Muscle of leg (tissue), 3 donors: ENCODE measurements at regions not wholly inside any gene's neighbourhood (a gene's known extent, or its start where the extent isn't known, plus 50 kb on each side); places are given as distances from the start of the nearest gene placed in this dataset.

Experiments used
- DNase-seq: peaks from one replicate; pipeline ENCODE4 v3.0.0; 2013
- H3K27ac ChIP-seq: one replicate; pipeline ENCODE4 v1.5.1; 2013; ENCODE audit warnings: mild to moderate bottlenecking, low read length, control low read depth
- H3K27me3 ChIP-seq: one replicate; pipeline ENCODE4 v1.6.1; 2013; ENCODE audit warnings: low read length; ENCODE audit not compliant: control insufficient read depth, insufficient read depth
- H3K36me3 ChIP-seq: one replicate; pipeline ENCODE4 v1.6.1; 2013; ENCODE audit warnings: low read length; ENCODE audit not compliant: control insufficient read depth, insufficient read depth
- H3K4me1 ChIP-seq: one replicate; pipeline ENCODE4 v1.6.1; 2013; ENCODE audit warnings: low read length; ENCODE audit not compliant: control insufficient read depth, insufficient read depth
- H3K4me3 ChIP-seq: one replicate; pipeline ENCODE4 v1.5.1; 2013; ENCODE audit warnings: low read length, control low read depth
- H3K9me3 ChIP-seq: replicated peaks from 2 replicates; pipeline ENCODE4 v1.6.1; 2013; ENCODE audit warnings: low read depth, low read length; ENCODE audit not compliant: control insufficient read depth
- WGBS: methylation state at CpG from one replicate; pipeline ENCODE4 v1.1.5; 2013; ENCODE audit warnings: missing lambda C conversion rate; ENCODE audit not compliant: insufficient coverage; 5-methylcytosine and 5-hydroxymethylcytosine counted together

- H3K4me1 ChIP-seq, result no peaks in the 10 kb centered on the region
- DNase-seq, result no peak
- H3K36me3 ChIP-seq, result no peaks in the 10 kb centered on the region
- no peaks in the 10 kb centered on the region for H3K9me3 ChIP-seq
- no peak overlapping the region for H3K27ac ChIP-seq
- 92% methylated on average over 2 of the region's 2 CpGs for WGBS
- H3K4me3 ChIP-seq, result no peak overlapping the region
- no peaks in the 10 kb centered on the region for H3K27me3 ChIP-seq
These were observed 165.4 kb upstream of the MTPN start for GRCh38 chr7:136142583-136142982.

DNA sequence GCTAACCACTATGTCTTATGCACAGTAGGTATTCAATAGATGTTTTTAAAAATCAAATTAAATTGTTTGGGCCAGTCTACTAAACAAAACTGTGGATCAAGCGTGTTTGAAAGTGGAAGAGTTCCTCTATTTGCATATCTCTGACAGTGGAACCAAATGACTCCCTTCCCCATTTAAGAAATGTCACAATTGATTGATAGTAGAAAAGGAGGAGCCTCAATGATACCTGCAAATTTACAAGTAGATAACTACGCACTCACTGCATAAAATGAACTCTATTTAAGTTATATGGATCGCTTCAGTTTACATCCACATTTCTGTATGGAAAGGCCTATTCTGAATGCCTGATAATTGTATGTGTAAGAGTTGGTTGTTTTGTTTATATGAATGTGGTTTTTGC lies 163.3 kb upstream of the MTPN start:
- WGBS, result no CpG with 5 or more reads among the region's 3 CpGs
- no peaks in the 10 kb centered on the region for H3K9me3 ChIP-seq
- H3K27ac ChIP-seq, result no peak overlapping the region
- no peak overlapping the region for H3K4me3 ChIP-seq
- DNase-seq, result no peak
- no peaks in the 10 kb centered on the region for H3K27me3 ChIP-seq
- no peaks in the 10 kb centered on the region for H3K36me3 ChIP-seq
- no peaks in the 10 kb centered on the region for H3K4me1 ChIP-seq

- Histone ChIP-seq H3K4me3 (no peak overlapping the region), H3K27me3 (no peaks in the 10 kb centered on the region), H3K36me3 (no peaks in the 10 kb centered on the region), H3K27ac (no peak overlapping the region), H3K4me1 (no peaks in the 10 kb centered on the region), H3K9me3 (no peaks in the 10 kb centered on the region)
- DNase-seq, result no peak
- WGBS, result no CpG with 5 or more reads among the region's 6 CpGs
These were observed 162.3 kb upstream of the MTPN start for GRCh38 chr7:136139417-136139816.

DNA sequence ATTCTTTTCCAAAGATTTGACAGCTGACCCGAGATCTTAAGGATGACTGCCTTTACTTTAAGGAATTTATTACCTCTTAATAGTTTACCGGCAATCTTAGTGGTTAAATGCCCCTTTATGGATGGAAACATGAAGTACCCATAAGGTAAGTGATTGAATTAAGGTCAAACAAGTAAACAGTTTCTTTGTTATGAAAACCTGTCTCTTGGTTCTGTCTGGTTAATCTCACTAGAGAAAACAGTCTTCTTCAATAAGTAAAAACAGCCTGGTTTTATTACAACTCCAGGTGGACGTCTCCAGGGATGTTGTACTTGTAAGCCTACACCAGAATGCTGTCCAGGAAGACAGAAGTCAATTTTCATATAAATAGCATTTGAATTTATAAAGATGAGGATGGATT lies 161.8 kb upstream of the MTPN start:
- no peaks in the 10 kb centered on the region for H3K4me1 ChIP-seq
- WGBS, result no CpG with 5 or more reads among the region's 3 CpGs
- no peak overlapping the region for H3K4me3 ChIP-seq
- no peaks in the 10 kb centered on the region for H3K27me3 ChIP-seq
- no peaks in the 10 kb centered on the region for H3K36me3 ChIP-seq
- H3K27ac ChIP-seq, result no peak overlapping the region
- DNase-seq, result no peak
- no peaks in the 10 kb centered on the region for H3K9me3 ChIP-seq

- Histone ChIP-seq H3K27ac (no peak overlapping the region), H3K27me3 (no peaks in the 10 kb centered on the region), H3K36me3 (no peaks in the 10 kb centered on the region), H3K4me1 (peaks cover 2% of the 10 kb centered on the region), H3K9me3 (no peaks in the 10 kb centered on the region), H3K4me3 (no peak overlapping the region)
- no peak for DNase-seq
- WGBS, result no CpG with 5 or more reads among the region's 6 CpGs
These were observed 159.8 kb upstream of the MTPN start for GRCh38 chr7:136136906-136137454.

- no peak overlapping the region for H3K4me3 ChIP-seq
- H3K27ac ChIP-seq, result no peak overlapping the region
- no peak for DNase-seq
- H3K4me1 ChIP-seq, result peaks cover 2% of the 10 kb centered on the region
- WGBS, result 61% methylated on average over 3 of the region's 3 CpGs
- no peaks in the 10 kb centered on the region for H3K9me3 ChIP-seq
- H3K36me3 ChIP-seq, result no peaks in the 10 kb centered on the region
- H3K27me3 ChIP-seq, result no peaks in the 10 kb centered on the region
These were observed 157.3 kb upstream of the MTPN start for GRCh38 chr7:136134503-136134902.

- no peak for DNase-seq
- H3K4me3 ChIP-seq, result no peak overlapping the region
These were observed 156.4 kb upstream of the MTPN start for GRCh38 chr7:136133551-136133950.

DNA sequence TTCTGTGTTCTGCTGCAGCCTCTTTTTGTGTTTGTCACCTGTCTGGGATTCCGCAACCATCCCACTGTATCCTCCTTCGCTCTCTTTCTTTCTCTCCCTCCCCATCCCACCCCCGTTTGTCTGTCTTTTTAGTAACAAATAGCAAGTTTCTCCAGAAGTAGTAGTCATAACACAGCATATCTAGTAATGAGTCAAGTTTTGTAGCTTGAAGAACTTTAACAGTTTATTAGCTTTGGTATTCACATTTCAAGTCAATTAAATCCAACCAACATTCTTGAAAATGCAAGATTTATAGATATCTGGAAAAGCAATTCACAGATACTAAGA lies 154.1 kb upstream of the MTPN start:
- H3K4me1 ChIP-seq, result peaks cover 2% of the 10 kb centered on the region
- no peak overlapping the region for H3K4me3 ChIP-seq
- no peak overlapping the region for H3K27ac ChIP-seq
- H3K9me3 ChIP-seq, result no peaks in the 10 kb centered on the region
- no peaks in the 10 kb centered on the region for H3K27me3 ChIP-seq
- no peaks in the 10 kb centered on the region for H3K36me3 ChIP-seq
- 83% methylated on average over 1 of the region's 3 CpGs for WGBS
- DNase-seq, result no peak

More at GRCh38 chr7:136133551-136133950, 156.4 kb upstream of the MTPN start:
- Histone ChIP-seq H3K27ac (no peak overlapping the region), H3K36me3 (no peaks in the 10 kb centered on the region), H3K9me3 (no peaks in the 10 kb centered on the region), H3K4me1 (peaks cover 2% of the 10 kb centered on the region), H3K27me3 (no peaks in the 10 kb centered on the region)
- WGBS, result no CpG with 5 or more reads among the region's 3 CpGs

DNA sequence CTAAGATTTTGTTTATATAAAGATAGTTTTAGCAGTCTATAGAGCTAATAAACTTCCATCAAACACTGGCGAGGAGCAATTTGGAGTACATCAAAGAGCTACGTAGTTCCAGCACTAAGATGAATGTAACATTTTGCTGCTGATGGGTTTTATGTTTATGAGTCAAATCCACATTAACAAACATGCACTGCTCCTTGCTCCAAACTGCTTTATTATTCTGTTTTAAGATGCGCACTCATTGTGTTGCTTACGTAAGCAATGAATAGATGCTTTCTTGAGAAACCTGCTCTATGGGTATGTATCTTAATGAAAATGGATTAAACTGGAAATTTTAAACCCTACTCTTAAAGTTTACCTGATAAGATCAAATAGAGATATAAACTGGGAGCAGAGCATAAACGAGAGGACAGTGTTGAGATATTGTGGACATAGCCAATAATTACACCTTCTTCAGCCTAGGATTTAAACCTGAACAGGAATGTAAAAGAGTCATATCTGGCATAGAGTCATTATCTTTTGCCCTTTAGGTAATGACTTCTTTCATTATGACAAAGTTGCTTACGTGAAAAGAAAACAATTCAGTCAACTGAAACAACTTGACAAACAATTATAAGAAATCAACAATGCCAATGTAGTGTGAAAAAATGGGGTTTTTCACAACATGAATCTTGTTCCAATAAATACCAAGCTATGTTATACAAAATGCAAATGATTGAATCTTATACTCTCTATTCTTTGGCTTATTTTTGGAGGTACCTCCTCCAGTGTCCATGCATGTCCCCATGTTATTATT lies 153.5 kb upstream of the MTPN start:
- no CpG with 5 or more reads among the region's 6 CpGs for WGBS
- H3K4me3 ChIP-seq, result no peak overlapping the region
- peaks cover 2% of the 10 kb centered on the region for H3K4me1 ChIP-seq
- H3K27me3 ChIP-seq, result no peaks in the 10 kb centered on the region
- no peaks in the 10 kb centered on the region for H3K36me3 ChIP-seq
- no peak for DNase-seq
- H3K9me3 ChIP-seq, result no peaks in the 10 kb centered on the region
- no peak overlapping the region for H3K27ac ChIP-seq

DNA sequence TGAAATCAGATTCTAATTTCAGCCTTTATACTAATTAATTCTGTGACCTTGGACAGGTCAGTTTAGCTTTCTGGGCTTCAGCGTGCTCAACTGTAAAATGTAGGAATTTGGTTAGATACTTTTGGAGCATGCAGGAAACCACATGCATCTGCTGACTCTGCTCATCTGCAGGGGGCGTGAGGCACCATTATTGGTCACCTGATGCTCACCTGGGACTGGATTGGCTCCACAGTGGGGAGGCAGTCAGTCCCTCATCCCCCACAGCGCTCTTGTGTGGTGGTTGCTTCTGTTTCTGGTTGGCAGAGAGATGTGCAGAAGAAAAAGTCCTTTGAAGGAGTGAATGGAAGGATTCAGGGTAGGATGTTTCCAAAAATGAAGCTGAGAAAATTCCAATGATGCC lies 150.9 kb upstream of the MTPN start:
- Histone ChIP-seq H3K27ac (no peak overlapping the region), H3K9me3 (no peaks in the 10 kb centered on the region), H3K4me3 (no peak overlapping the region), H3K36me3 (no peaks in the 10 kb centered on the region), H3K27me3 (no peaks in the 10 kb centered on the region), H3K4me1 (no peaks in the 10 kb centered on the region)
- no CpG with 5 or more reads among the region's 3 CpGs for WGBS
- DNase-seq, result no peak

- Histone ChIP-seq H3K27me3 (no peaks in the 10 kb centered on the region), H3K4me3 (no peak overlapping the region), H3K9me3 (no peaks in the 10 kb centered on the region), H3K4me1 (no peaks in the 10 kb centered on the region), H3K27ac (no peak overlapping the region), H3K36me3 (no peaks in the 10 kb centered on the region)
- WGBS, result 75% methylated on average over 3 of the region's 3 CpGs
- DNase-seq, result no peak
These were observed 146.2 kb upstream of the MTPN start for GRCh38 chr7:136123352-136123751.
